Omental fat pad (tissue), 3 donors: ENCODE measurements at regions not wholly inside any gene's neighbourhood (a gene's known extent, or its start where the extent isn't known, plus 50 kb on each side); places are given as distances from the start of the nearest gene placed in this dataset.

Source experiments
- ATAC-seq: fragments of 150-250 bp; one replicate; pipeline ENCODE4 v1.9.1; 2016; ENCODE audit warnings: mild to moderate bottlenecking, moderate library complexity; ENCODE audit not compliant: low FRiP score
- DNase-seq: peaks from one replicate; pipeline ENCODE4 v3.0.0-alpha.2; 2019; ENCODE audit warnings: low spot score
- CTCF ChIP-seq, 3 donors: fragments of 450-650 bp; IDR thresholded peaks; one replicate each; pipeline ENCODE4 v1.5.1; 2016 to 2017; ENCODE audit warnings: antibody characterized with exemption in 3 of 3, mild to moderate bottlenecking in 3 of 3, moderate library complexity in 2 of 3

GRCh38 chr3:159788291-159788690 lies 200.3 kb upstream of the IL12A start:
- DNase-seq (no peak), ATAC-seq (no peak)
- no peak for TF ChIP-seq CTCF (IDR thresholded peaks at IDR 0.05)

GRCh38 chr3:159789017-159789416 lies 199.6 kb upstream of the IL12A start:
- no peak for TF ChIP-seq CTCF (IDR thresholded peaks at IDR 0.05)
- DNase-seq (no peak), ATAC-seq (no peak)

- DNase-seq (no peak), ATAC-seq (no peak)
- no peak for TF ChIP-seq CTCF (IDR thresholded peaks at IDR 0.05)
Observed at GRCh38 chr3:159789742-159790635, 198.6 kb upstream of the IL12A start.

GRCh38 chr3:159791336-159791735 lies 197.3 kb upstream of the IL12A start:
- DNase-seq: no peak
- no peak for TF ChIP-seq CTCF (IDR thresholded peaks at IDR 0.05)

GRCh38 chr3:159792070-159792469 lies 196.6 kb upstream of the IL12A start:
- no peak for DNase-seq
- no peak for ATAC-seq
- TF ChIP-seq CTCF (IDR thresholded peaks at IDR 0.05): no peak

More at GRCh38 chr3:159791336-159791735, 197.3 kb upstream of the IL12A start:
- no peak for ATAC-seq

GRCh38 chr3:159795042-159795441 lies 193.6 kb upstream of the IL12A start:
- no peak for TF ChIP-seq CTCF (IDR thresholded peaks at IDR 0.05)
- no peak for ATAC-seq

GRCh38 chr3:159795681-159796175 lies 192.9 kb upstream of the IL12A start:
- DNase-seq: no peak
- no peak for ATAC-seq
- TF ChIP-seq CTCF (IDR thresholded peaks at IDR 0.05): no peak

More at GRCh38 chr3:159795042-159795441, 193.6 kb upstream of the IL12A start:
- DNase-seq: no peak
